Spleen (tissue), 11 donors: ENCODE measurements at regions not wholly inside any gene's neighbourhood (a gene's known extent, or its start where the extent isn't known, plus 50 kb on each side); places are given as distances from the start of the nearest gene placed in this dataset.

Source experiments
- DNase-seq: peaks from one replicate; pipeline ENCODE4 v3.0.0-alpha.2; 2020
- H3K27ac ChIP-seq, 8 donors: fragments of 200-600 bp; sonication (generic) in 7 of 8; 1 replicate in 4 of 8; 2 replicates in 4 of 8; pipeline versions ENCODE4 v1.5.0 to v1.8.0; 2016 to 2021; ENCODE audit warnings: inconsistent platforms in 4 of 8, mild to moderate bottlenecking in 4 of 8, moderate library complexity in 1 of 8
- H3K27me3 ChIP-seq, 7 donors: fragments of 200-600 bp; sonication (generic) in 6 of 7; replicated peaks in 1 of 7; 1 replicate in 4 of 7; 2 replicates in 3 of 7; pipeline versions ENCODE4 v1.5.0 to v1.8.0; 2016 to 2021; ENCODE audit warnings: inconsistent platforms in 3 of 7, mild to moderate bottlenecking in 1 of 7
- H3K36me3 ChIP-seq, 6 donors: fragments of 200-600 bp; sonication (generic) in 5 of 6; 1 replicate in 4 of 6; 2 replicates in 2 of 6; pipeline versions ENCODE4 v1.5.0 to v1.8.0; 2016 to 2021; ENCODE audit warnings: inconsistent platforms in 2 of 6
- H3K4me1 ChIP-seq, 6 donors: fragments of 200-600 bp; sonication (generic) in 5 of 6; 1 replicate in 3 of 6; 2 replicates in 3 of 6; pipeline versions ENCODE4 v1.5.0 to v1.8.0; 2016 to 2021; ENCODE audit warnings: inconsistent platforms in 3 of 6
- H3K4me3 ChIP-seq, 8 donors: fragments of 200-600 bp; sonication (generic) in 7 of 8; 1 replicate in 4 of 8; 2 replicates in 4 of 8; pipeline versions ENCODE4 v1.5.0 to v1.8.0; 2016 to 2021; ENCODE audit warnings: inconsistent platforms in 4 of 8, mild to moderate bottlenecking in 4 of 8, moderate library complexity in 2 of 8
- H3K9me3 ChIP-seq, 8 donors: fragments of 200-600 bp; sonication (generic) in 7 of 8; 1 replicate in 4 of 8; 2 replicates in 4 of 8; pipeline versions ENCODE4 v1.5.0 to v1.8.0; 2016 to 2021; ENCODE audit warnings: inconsistent platforms in 4 of 8
- POLR2A ChIP-seq, 3 donors: fragments of 450-650 bp; IDR thresholded peaks; one replicate each; pipeline ENCODE4 v1.5.1; 2017; ENCODE audit warnings: antibody characterized with exemption in 3 of 3, mild to moderate bottlenecking in 1 of 3
- POLR2AphosphoS5 ChIP-seq, 3 donors: sonication (generic); formaldehyde crosslinking; IDR thresholded peaks; one replicate each; pipeline ENCODE4 v1.5.1; 2017; ENCODE audit warnings: antibody characterized with exemption in 3 of 3
- WGBS, 5 donors: extraction: QIAGEN DNeasy Blood & Tissue Kit in 3 of 5; methylation state at CpG; one replicate each; pipeline versions ENCODE4 v1.1.5 to v1.1.7; 2013 to 2018; 5-methylcytosine and 5-hydroxymethylcytosine counted together
- intact Hi-C: fragments of 100-400 bp; cut with DNase I; formaldehyde crosslinking; loops from one replicate; pipeline ENCODE4 v1.15.0; 2023; ENCODE audit warnings: low total_unique reads
- TF ChIP-seq, protein P1 (sequence below), 11 experiments: fragments of 200-600 bp in 7 of 11; fragments of 450-650 bp in 4 of 11; sonication (generic) in 4 of 11; IDR thresholded peaks in 8 of 11; conservative IDR thresholded peaks in 3 of 11; 1 replicate in 7 of 11; 2 replicates in 4 of 11; pipeline versions ENCODE4 v1.4.0 to v1.8.0; 2016 to 2021; ENCODE audit warnings: antibody characterized with exemption in 11 of 11, inconsistent platforms in 4 of 11, mild to moderate bottlenecking in 1 of 11
- donor health status: healthy with polysubstance abuse.
- donor health status: DM: no; HTN: no; CAD: no; lungs with moderate emphysema.
- donor health status: DM: no; HTN: no; CAD: no.
- donor health status: Bipolar disorder and iron deficiency.
- donor health status: healthy.
- donor health status: DM: no; HTN: no; CAD: no.
- donor health status: DM: yes; HTN: yes; CAD: no.

DNA sequence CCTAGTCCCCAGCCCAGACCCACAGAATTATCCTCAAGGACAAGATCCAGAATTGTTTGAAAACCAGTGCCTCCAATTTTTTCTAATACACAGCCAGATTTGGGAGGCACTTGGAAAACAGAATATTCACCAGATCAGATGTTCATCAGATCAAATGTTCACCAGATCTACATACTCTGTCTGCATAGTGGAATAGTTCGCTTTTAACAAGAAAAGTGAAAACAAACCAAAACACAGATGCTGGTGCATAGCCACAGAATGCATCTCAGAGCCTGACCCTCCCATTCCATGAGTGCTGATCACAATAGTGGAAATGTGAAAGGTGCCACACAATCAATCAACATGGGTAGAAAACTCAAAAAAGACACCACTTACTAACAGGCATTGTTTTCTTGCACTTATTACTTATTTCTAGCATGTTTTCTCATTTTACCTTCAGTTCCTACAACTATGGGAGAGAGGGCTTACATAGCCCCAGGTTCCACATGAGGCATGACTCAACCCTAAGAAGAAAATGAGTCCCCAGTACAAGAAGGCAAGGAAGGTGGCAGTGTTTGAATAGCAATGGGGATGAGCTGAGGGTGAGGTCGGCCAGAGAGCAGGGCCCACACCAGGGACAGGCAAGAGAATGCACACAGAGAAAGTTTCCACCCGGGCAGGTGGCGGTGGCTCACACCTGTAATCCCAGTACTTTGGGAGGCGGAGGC is 432.7 kb upstream of the NFE2L3 start:
- H3K27ac ChIP-seq = no peak overlapping the region
- no peaks in the 10 kb centered on the region for H3K9me3 ChIP-seq
- intact Hi-C loops = no loop called here

GRCh38 chr7:25720427-25720826 is 431.6 kb upstream of the NFE2L3 start:
- no peaks in the 10 kb centered on the region for H3K4me1 ChIP-seq
- no peaks in the 10 kb centered on the region for H3K27me3 ChIP-seq
- intact Hi-C loops = no loop called here
- 44 to 61% (median 47%) methylated on average over 2 of the region's 2 CpGs for WGBS, 5 donors
- no peak for DNase-seq
- no peaks in the 10 kb centered on the region for H3K9me3 ChIP-seq
- H3K27ac ChIP-seq = no peak overlapping the region
- H3K4me3 ChIP-seq = no peak overlapping the region
- no peaks in the 10 kb centered on the region for H3K36me3 ChIP-seq
- no peak for TF ChIP-seq POLR2A (IDR thresholded peaks at IDR 0.05)
- TF ChIP-seq, protein P1, sequence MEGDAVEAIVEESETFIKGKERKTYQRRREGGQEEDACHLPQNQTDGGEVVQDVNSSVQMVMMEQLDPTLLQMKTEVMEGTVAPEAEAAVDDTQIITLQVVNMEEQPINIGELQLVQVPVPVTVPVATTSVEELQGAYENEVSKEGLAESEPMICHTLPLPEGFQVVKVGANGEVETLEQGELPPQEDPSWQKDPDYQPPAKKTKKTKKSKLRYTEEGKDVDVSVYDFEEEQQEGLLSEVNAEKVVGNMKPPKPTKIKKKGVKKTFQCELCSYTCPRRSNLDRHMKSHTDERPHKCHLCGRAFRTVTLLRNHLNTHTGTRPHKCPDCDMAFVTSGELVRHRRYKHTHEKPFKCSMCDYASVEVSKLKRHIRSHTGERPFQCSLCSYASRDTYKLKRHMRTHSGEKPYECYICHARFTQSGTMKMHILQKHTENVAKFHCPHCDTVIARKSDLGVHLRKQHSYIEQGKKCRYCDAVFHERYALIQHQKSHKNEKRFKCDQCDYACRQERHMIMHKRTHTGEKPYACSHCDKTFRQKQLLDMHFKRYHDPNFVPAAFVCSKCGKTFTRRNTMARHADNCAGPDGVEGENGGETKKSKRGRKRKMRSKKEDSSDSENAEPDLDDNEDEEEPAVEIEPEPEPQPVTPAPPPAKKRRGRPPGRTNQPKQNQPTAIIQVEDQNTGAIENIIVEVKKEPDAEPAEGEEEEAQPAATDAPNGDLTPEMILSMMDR (IDR thresholded peaks at IDR 0.05 in 8 of 11, conservative IDR thresholded peaks at IDR 0.05 in 3 of 11) = peak in 5 of 11 experiments; percentile 15 to 39 (median 27)

More for the DNA sequence above, 432.7 kb upstream of the NFE2L3 start:
- no peaks in the 10 kb centered on the region for H3K27me3 ChIP-seq
- no peaks in the 10 kb centered on the region for H3K36me3 ChIP-seq
- no peak for DNase-seq
- H3K4me1 ChIP-seq = no peaks in the 10 kb centered on the region
- TF ChIP-seq POLR2AphosphoS5 (IDR thresholded peaks at IDR 0.05) (no peak), POLR2A (IDR thresholded peaks at IDR 0.05) (no peak)
- TF ChIP-seq, protein P1 (IDR thresholded peaks at IDR 0.05 in 8 of 11, conservative IDR thresholded peaks at IDR 0.05 in 3 of 11) = no peak
- WGBS, 5 donors = 87 to 96% (median 94%) methylated on average over 5 of the region's 5 CpGs
- no peak overlapping the region for H3K4me3 ChIP-seq

- no peak overlapping the region for H3K4me3 ChIP-seq
- intact Hi-C loops = no loop called here
- no peak for DNase-seq
- 56 to 73% (median 66%) methylated on average over 1 of the region's 1 CpG for WGBS, 5 donors
- no peaks in the 10 kb centered on the region for H3K4me1 ChIP-seq
- TF ChIP-seq, protein P1 (IDR thresholded peaks at IDR 0.05 in 8 of 11, conservative IDR thresholded peaks at IDR 0.05 in 3 of 11) = no peak
- TF ChIP-seq POLR2AphosphoS5 (IDR thresholded peaks at IDR 0.05) = no peak
- no peaks in the 10 kb centered on the region for H3K9me3 ChIP-seq
- no peak overlapping the region for H3K27ac ChIP-seq
- H3K36me3 ChIP-seq = no peaks in the 10 kb centered on the region
- peaks cover 0 to 5% (median 0%) of the 10 kb centered on the region in 7 donors for H3K27me3 ChIP-seq
Measured at GRCh38 chr7:25722856-25723255, 429.1 kb upstream of the NFE2L3 start.

DNA sequence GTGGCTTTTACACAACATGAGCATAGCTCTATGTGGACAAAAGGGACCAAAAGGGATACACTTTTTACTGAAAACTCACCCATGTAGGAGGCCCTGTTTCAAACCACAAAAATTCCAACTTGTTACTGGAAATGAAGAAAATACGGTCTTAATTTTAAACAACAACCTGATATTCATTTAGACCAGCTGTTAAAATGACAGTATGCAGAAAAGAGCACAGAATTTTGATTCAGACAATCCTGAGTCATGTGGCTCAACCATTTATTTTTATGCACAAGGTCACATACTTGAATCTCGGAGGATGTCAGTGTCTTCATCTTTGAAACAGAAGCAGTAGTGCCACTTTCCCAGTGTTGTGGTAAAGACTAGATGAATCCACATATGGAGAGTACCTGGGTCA is 426.5 kb upstream of the NFE2L3 start:
- 61 to 77% (median 72%) methylated on average over 2 of the region's 2 CpGs for WGBS, 5 donors
- DNase-seq = no peak
- Histone ChIP-seq H3K4me3 (no peak overlapping the region), H3K4me1 (no peaks in the 10 kb centered on the region), H3K27me3 (peaks cover 0 to 10% (median 0%) of the 10 kb centered on the region in 7 donors), H3K9me3 (no peaks in the 10 kb centered on the region), H3K36me3 (no peaks in the 10 kb centered on the region), H3K27ac (peak overlapping the region in 2 of 8 donors; percentile 6 to 38)
- no peak for TF ChIP-seq POLR2AphosphoS5 (IDR thresholded peaks at IDR 0.05)
- TF ChIP-seq, protein P1 (IDR thresholded peaks at IDR 0.05 in 8 of 11, conservative IDR thresholded peaks at IDR 0.05 in 3 of 11) = no peak
- no peak for TF ChIP-seq POLR2A (IDR thresholded peaks at IDR 0.05)
- intact Hi-C loops = no loop called here
